ENCODE measurements at regions not wholly inside any gene's neighbourhood (a gene's known extent, or its start where the extent isn't known, plus 50 kb on each side); places are given as distances from the start of the nearest gene placed in this dataset.

DNA sequence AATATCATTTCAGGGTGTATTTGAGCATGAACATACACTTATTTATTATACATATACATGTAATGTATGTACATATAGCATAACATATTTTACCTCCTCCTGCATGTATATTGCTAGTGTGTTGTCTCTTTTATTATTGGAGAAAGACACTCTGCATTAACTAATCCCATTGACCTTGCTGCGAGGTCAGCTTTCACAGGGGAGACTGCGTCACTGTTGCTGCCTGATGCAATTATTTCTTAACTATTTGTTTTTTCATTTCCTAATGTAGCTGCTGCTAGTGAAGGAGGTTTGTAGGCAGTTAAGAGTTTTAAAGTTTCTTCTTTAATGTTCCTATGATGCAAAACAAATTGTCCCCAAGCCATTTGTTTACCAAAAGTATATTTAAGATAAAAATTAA lies 185.4 kb upstream of the CNTN5 start:
- no peak for TF ChIP-seq POLR2A (IDR thresholded peaks at IDR 0.05)
- TF ChIP-seq, protein P1, sequence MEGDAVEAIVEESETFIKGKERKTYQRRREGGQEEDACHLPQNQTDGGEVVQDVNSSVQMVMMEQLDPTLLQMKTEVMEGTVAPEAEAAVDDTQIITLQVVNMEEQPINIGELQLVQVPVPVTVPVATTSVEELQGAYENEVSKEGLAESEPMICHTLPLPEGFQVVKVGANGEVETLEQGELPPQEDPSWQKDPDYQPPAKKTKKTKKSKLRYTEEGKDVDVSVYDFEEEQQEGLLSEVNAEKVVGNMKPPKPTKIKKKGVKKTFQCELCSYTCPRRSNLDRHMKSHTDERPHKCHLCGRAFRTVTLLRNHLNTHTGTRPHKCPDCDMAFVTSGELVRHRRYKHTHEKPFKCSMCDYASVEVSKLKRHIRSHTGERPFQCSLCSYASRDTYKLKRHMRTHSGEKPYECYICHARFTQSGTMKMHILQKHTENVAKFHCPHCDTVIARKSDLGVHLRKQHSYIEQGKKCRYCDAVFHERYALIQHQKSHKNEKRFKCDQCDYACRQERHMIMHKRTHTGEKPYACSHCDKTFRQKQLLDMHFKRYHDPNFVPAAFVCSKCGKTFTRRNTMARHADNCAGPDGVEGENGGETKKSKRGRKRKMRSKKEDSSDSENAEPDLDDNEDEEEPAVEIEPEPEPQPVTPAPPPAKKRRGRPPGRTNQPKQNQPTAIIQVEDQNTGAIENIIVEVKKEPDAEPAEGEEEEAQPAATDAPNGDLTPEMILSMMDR (IDR thresholded peaks at IDR 0.05 in 8 of 11, conservative IDR thresholded peaks at IDR 0.05 in 3 of 11), result no peak
